ENCODE measurements at regions not wholly inside any gene's neighbourhood (a gene's known extent, or its start where the extent isn't known, plus 50 kb on each side); places are given as distances from the start of the nearest gene placed in this dataset.
A peak's percentile ranks its signal among the peaks of the same experiment; 100 is the strongest.

DNA sequence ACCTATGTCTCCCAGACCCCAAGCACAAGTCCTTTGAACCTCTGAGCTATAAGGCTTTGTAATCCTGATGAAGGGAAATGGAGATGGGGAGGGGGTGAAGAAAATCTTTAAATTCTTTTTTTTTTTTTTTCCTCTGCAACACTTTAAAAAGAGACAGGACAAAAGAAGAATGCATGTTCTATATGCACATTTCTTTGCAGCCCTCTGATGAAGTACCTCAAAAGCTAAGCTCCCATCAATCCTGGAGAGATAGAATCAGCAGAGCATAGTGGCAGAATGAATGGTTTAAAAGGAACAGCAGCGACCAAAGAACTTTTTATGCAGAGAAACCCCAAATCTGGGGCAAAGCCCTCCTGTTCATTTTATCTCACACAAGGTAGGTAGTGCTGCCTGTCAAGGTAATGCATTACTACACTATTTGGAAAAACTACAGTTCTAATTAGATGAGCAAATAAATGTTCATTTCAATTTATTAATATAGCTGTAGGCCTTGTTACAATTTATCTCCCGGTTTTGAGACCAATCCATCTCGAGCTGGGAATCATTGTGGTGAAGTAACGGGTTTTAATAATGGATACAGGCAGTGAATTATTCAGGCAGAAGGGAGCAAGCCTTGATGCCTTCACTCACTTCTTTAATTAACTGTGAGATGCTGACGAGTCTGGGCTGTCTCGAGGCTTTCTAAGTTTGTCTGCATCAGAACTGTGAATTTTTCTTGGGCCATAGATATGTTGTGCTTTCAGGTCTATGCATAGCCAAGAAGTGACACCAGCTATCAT, 173.5 kb upstream of the ZNF608 start:
- DNase-seq (ENCODE audit: low spot score) (no peak), ATAC-seq (no peak)

DNA sequence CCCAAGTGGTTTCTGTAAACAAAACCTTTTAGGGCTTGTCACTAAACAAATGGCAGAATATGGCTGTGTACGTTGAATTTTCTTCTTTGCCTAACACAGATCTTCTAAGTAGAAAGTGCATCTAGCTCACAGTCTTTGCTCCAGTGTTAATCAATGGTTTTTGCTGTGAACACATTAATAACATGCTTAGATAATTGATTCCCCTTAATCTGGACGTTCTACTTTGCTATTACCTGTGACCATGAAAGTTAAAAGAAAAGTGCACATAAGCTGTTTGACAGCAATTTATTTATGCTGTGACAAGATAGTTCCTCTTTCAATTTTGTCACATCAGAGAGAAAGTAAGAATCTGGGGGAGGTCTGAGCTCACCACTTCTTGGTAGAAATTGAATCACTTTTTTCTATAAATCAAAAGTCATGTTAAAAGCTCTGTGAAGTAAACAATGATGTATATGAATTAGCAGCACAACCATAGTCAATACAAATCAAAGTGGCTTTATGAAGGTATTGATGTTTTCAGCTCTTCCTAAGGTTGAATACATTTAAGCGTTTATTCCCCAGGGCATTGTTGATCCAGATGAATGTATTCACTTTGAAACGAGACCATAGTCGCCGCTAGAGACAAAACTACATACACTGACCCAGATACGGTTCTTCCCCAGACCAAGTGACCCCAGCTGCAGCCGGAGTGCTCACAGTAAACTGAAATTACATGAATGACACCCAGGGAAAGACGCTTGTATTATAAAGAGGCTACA, 174.6 kb upstream of the ZNF608 start:
- ATAC-seq (no peak), DNase-seq (ENCODE audit: low spot score) (no peak)

DNA sequence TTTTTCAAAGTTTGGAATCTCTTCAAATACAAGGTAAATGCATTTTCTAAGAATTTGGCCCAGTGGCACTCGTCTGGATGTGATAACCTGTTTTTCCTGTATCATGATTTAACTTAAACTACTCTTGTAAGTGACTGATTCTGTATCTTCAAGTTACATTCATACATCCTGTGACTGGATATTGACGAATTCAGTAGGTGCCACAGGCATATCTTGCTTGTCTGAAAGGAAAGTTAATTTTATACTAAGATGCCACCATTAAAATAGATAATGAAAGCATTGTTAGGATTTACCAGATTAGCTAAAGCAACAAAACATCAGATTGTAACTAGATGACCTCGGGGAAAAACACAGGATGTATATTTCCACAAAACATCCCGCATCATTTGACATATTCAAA, 175.3 kb upstream of the ZNF608 start:
- ATAC-seq (no peak), DNase-seq (ENCODE audit: low spot score) (no peak)

DNA sequence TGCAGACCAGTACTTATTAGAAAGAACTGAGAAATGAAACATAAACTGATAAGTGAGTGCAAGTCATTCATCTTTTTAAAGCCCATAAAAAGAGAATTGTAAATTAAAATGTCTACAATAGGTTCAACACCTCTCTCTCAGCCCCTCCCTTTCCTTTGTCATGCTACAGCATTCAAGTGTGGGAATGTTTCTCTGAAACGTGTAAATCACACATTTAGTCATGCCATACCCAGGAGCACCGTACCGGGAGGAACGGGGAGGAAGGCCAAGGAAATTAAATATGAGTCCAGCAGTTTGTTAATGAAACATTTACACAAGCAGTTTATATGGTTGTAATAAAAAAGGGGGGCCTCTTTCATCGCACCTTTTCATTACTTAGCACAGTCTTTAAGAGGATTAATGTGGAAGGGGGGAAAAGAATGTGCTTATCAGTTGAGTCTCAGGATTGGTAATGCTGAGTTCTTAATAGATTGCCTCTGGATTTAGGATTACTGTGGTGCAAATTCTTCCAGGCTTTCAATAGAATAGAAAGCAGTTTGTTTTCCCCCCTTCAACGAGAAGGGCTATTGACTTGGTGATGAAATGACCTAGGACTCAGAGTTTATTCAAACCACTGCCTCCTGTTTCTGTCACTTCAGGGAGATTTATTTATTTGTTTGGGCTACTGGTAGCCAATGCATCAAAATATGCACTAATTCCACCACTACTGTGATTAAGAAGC, 176.0 kb upstream of the ZNF608 start:
- no peak for DNase-seq (ENCODE audit: low spot score)
- no peak for ATAC-seq

DNA sequence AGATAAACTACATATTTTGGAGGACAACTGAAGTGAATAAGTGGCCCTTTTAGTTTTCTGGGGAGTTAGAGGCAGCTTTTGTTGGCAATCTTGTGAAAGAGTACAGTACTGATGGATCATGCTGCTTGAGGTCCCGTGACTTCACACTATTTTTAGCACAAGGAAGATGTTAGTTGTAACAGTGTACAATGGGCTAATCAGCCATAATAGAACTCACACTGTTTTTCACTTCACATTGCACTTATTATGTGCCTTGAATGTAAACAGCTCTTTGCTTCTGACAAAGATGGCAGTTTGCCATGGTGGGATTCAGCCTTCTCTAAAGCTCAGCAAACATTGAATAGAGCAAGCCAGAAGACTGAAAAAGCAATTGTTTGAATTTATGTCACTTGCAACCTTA, 176.7 kb upstream of the ZNF608 start:
- DNase-seq (ENCODE audit: low spot score) (no peak), ATAC-seq (no peak)

DNA sequence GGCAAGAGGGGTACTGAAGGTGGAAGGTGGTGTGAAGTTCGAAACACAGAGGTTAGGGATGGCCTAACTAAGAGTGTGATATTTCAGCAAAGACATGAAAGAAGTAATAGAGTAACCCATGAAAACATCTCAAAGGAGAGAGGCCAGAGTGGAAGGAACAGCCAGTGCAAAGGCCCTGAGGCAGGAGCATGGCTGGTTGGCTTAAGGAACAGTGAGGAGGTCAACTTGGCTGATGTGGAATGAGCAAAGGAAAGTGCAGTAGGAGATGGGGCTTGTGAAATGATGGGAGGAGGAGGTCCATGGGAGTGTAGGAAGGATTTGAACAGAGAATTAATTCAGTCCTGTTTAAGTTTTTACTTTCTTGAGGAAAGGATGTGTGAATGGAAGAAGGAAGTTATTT, 178.3 kb upstream of the ZNF608 start:
- ATAC-seq (no peak), DNase-seq (ENCODE audit: low spot score) (no peak)

DNA sequence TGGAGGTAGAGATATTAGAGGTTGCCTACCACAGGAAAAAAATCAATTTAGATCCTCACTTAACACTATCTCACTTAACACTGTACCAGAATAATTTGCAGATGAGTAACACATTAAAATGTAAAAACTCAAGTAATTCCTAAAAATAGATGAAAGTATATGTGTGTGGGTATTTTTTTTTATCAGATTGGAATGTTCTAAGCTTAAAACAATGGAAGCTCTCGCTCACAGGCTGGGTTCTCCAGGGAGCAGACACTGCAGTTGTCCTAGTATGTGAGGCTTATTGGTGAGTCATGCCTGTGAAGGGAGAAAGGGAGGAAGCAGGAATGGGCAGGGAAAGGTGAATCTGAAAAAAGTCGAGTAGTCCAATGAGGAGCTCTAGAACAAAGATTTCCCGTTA, 181.3 kb upstream of the ZNF608 start:
- no peak for ATAC-seq
- no peak for DNase-seq (ENCODE audit: low spot score)

DNA sequence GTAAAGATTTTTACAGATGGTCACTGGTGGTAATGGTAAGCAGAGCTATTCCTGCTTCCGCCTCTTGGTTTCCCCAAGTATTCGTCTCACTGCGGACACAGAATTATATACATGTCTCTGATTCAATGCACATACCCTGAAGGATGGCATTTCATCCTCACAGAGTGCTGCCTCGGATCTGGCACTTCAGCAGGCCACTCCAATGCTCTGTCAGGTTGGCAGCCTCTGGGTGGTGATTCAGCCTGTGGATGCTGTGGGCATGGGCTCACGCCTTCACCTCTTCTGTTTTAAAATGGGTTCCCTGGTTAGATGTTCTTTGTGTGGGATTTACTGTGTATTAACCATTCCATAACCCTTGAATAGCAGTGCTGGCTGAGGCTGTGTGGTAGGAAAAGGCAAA, 182.6 kb upstream of the ZNF608 start:
- ATAC-seq, result no peak
- no peak for DNase-seq (ENCODE audit: low spot score)

DNA sequence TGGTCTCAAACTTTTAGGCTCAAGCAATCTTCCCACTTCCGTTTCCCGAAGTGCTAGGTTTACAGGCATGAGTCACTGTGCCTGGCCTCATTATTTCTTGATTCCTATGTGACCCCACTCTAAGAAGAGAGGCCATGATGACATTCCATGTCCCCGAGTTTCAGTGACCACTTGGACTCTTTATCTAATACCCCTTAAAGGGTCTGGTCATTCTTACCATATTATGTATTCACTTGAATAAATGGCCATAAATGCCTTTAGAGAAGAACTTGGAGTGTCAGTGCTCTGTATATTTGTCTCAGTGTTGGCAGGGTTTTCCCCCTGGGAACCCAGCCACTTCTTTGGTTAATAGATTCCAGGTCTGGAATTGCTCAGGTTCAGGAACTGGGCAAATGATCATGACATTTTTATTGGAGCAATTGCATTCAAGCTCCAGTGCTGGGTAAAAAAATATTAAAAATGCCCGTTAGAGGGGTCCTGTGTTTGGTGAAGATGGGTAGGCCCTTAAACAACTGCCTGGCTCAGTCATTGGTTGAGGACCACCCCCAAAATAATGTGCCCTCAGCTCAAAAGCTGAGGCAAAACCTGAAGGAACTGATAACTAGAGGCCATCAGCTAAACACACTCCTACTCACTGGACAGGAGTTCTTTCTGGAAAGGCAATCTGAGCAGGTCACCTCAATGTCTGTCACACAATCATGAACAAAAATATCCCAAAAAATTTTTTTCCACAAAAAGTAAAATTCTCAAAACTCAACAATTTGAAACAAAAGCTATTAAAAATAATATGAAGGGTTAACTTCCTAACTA, 186.6 kb upstream of the ZNF608 start:
- ATAC-seq (peak; percentile 99), DNase-seq (ENCODE audit: low spot score) (peak; percentile 84)

DNA sequence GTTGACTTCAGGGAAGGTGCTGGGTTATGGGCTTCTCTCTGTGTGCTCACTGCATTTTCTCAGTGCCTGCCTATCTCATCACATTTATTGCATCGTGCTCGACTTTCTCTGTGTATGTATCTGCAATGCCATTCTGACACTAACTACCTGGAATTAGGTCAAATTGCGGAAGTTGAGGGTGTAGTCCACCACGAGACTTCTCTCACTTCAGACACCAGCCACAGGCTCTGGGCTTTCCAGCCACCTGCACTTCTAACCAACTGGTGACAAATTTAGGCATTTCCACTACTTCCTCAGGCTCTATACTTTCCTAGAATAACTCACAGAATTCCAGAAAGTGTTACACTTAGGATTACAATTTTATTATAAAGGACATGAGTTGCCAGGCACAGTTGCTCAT, 188.6 kb upstream of the ZNF608 start:
- ATAC-seq (no peak), DNase-seq (ENCODE audit: low spot score) (no peak)

DNA sequence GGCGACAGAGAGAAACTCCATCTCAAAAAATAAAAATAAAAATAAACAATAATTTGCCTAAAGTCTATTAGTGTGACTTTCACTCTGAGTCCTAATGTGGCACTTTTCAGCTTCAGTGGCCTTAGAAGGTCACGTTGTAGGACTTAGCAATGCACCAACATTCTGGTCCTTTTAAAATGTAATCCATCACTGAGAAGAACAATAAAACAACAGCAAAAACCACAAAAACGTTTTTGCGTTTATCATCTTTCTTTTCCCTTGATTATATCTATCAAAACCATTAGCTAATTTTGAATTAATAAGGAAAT, 190.1 kb upstream of the ZNF608 start:
- DNase-seq (ENCODE audit: low spot score) (no peak), ATAC-seq (no peak)

DNA sequence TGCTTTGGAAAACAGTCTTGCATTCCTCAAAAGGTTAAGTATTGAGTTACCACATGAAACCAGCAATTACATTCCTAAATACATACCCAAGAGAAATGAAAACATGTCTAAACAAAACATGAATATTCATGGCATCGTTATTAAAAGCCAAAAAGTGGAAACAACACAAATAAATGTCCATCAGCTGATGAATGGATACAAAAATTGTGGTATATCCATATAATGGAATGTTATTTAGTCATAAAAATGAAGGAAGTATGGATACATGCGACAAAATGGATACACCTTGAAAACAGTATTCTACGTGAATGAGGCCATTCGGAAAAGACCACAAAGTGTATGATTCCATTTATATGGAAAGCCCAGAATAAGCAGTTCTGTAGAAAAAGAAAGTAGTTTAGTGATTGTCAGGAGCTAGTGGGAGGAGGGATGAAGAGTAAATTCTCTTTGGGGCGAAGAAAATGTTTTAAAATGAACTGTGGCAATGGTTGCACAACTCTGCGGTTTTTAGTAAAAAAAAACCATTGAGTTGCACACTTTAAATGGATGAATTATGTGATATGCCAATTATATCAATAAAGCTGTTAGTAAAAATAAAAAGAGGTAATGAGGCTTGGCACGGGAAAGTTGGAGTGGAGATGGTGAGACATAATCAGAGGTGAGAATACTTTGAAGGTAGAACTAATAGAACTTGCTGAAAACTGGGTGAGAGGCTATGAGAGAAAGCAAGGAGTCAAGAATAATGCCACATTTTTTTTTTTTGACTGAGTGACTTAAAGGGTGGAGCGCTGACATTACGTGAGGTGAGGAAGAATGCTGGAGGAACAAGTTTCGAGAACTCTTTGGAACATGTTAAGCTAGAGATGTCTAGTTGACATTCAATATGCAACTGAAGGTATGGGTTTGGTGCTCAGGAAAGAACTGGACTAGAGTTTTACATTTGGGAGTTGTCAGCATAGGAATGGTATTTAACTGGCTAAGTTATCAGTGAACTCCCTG, 194.9 kb upstream of the ZNF608 start:
- ATAC-seq (no peak), DNase-seq (ENCODE audit: low spot score) (no peak)

DNA sequence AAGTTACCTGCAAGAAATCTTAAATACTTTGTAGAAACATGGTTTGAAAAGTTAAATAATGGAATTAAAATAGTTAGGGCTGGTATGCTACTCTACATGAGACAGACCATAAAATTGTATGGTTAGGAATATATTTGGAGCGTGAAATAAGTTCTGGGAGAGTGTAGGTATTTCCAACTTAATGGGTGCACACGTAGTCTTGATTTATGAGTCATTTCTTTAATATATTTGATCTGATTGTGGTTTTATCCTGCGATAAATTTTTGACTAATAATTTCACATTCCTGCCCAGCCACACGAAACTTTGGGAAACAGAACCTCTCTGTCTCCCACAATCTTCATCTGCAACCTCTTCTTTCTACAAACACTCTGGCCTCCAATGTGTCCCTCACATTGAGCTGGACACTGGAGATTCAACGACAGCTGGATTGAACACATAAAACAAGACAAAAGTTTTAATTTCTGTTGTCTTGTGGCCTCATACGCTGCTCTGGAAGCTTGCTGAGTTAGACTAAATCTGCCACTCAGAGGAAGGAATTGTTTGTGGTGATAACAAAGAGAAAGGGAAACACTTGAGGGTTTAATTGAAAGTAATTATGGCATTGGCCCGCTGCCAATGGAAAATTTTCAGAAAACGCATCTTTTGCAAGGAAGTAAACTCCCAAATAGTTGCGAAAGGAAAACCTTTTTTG, 201.8 kb upstream of the ZNF608 start:
- no peak for DNase-seq (ENCODE audit: low spot score)

DNA sequence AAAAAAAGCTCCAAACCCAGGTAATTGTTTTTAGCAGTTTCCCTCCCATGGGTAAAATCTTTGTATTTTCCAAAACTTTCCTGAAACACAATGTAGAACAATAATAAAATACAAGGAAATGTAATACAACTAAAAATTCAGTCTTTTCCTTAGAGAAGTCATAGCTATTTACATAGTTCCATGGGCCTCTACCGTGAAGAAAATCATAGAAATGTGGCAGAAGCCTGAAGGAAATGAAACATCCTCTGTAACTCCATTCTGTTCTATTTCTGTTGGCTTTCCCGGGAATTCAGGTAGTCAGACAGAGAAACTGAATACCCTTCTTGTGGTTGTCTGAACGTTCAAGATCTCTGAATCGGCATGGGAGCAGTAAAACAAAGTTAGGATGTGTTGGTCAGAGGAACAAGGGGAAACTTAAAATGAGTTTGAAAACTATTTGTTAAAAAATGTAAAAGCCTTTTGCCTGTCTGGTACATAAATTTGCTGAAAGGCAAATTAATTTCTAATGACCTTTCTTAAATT, 202.4 kb upstream of the ZNF608 start:
- DNase-seq (ENCODE audit: low spot score) (no peak), ATAC-seq (no peak)

More for the DNA sequence above, 201.8 kb upstream of the ZNF608 start:
- ATAC-seq, result no peak

DNA sequence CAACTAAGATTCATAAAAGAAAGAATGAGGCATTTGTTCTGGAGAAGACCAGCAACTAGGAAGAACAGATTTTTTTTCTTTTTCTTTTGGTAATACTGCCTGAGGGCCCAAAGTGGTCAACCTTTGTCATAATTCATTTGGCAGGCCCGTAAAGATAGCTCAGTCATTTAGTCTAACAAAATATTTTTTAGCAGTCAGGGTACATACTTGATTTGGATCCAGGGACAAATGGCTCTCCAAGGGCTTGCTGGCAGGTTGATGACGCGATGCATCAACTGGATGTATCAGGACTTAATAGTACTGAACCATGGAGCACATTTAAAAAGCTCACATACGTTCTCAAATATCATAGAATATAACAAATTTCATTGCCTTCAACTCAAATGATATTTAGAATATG, 203.4 kb upstream of the ZNF608 start:
- DNase-seq (ENCODE audit: low spot score) (no peak), ATAC-seq (no peak)

DNA sequence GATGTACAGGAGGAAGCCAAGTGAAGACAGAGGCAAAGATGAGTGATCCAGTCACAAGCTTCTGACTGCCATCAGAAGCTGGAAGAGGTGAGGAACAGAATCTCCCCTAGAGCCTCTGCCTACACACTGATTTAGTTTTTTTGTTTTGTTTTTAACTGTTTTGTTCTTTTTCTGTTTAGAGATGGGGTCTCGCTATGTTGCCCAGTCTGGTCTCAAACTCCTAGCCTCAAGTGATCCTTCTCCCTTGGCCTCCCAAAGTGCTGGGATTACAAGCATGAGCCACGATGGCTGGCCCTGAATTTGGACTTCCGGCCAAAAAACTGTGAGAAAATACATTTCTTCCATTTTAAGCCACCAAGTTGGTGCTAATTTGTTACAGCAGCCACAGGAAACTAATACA, 204.7 kb upstream of the ZNF608 start:
- DNase-seq (ENCODE audit: low spot score) (no peak), ATAC-seq (no peak)

DNA sequence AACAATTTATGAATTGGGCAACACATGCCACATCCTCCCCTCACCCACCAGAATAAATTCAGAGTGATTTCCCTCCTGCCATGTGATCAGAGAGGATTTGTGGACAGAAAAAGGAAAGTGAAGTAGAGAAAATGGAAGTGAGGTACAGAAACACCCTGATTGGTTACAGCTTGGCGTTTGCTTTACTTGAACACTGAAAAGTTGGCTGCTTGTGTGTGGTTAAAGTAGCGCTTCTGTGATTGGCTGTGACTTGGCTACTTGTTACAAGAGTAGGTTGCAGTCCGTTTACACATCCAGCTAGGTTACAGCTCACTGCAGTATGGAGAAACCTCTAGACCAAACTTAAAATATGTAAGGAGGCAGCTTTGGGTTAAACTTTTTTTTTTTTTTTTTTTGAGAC, 205.2 kb upstream of the ZNF608 start:
- ATAC-seq, result no peak
- no peak for DNase-seq (ENCODE audit: low spot score)

DNA sequence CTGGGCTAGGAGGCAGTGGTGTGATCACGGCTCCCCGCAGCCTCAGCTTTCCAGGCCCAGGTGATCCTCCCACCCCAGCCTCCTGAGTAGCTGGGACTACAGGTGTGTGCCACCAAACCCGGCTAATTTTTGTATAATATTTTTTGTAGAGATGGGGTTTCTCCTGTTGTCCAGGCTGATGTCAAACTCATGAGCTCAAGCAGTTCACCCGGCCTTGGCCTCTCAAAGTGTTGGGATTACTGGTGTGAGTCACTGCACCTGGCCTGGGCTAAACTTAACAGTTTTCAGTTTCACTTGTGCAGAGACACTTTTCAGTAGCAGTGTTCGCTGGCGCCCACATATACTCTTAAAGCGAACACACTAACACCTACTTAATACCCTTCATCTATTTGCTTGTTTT, 205.6 kb upstream of the ZNF608 start:
- ATAC-seq (no peak), DNase-seq (ENCODE audit: low spot score) (no peak)

DNA sequence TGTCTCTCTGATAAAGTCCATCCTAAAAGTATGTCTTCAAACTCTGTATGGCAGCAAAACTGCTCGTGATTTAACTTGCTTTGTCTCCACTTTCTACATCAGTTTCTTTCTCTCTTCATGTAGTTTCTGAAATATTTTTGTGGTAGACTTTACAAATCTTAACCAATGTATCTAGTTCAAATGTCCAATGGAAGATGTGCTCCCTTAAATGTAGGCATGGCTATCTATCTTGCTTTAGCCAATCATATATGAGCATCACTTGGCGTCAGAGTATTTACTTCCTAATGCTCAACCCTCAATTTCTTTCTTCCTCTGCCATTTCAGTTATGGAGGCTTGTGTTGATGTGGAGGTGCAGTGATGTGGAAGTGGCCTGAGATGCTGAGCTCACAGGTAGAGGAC, 206.1 kb upstream of the ZNF608 start:
- no peak for DNase-seq (ENCODE audit: low spot score)
- no peak for ATAC-seq

Measured in left lobe of liver (tissue), 2 donors.